LNCAP (cell line): ENCODE measurements at regions not wholly inside any gene's neighbourhood (a gene's known extent, or its start where the extent isn't known, plus 50 kb on each side); places are given as distances from the start of the nearest gene placed in this dataset.

Experiments used
- CTCF ChIP-seq: fragments of 450-650 bp; IDR thresholded peaks from 2 replicates; pipeline ENCODE4 v1.5.1; 2017; ENCODE audit warnings: mild to moderate bottlenecking

- TF ChIP-seq CTCF = no peak
Measured at GRCh38 chr17:33868899-33869298, 386.2 kb upstream of the CCL2 start.

DNA sequence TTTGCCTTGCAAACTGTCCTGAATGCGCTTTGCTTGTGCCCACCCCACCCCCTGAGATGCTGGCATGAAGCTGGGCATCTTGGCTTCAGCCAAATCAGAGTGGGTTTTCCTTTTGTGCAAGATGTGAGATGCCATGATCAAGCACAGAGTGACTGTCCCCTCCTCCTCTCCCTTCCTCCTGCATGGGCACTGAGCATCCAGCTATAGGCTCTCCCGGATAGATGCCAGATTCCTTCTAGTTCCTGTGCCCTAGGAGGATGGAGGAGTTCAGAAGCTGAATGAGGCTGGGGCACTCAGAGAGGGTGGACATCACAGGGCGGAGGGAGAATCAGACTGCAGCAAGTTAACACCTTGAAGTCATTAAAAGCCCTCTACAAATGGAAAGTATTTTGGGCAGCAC lies 384.1 kb upstream of the CCL2 start:
- no peak for TF ChIP-seq CTCF

DNA sequence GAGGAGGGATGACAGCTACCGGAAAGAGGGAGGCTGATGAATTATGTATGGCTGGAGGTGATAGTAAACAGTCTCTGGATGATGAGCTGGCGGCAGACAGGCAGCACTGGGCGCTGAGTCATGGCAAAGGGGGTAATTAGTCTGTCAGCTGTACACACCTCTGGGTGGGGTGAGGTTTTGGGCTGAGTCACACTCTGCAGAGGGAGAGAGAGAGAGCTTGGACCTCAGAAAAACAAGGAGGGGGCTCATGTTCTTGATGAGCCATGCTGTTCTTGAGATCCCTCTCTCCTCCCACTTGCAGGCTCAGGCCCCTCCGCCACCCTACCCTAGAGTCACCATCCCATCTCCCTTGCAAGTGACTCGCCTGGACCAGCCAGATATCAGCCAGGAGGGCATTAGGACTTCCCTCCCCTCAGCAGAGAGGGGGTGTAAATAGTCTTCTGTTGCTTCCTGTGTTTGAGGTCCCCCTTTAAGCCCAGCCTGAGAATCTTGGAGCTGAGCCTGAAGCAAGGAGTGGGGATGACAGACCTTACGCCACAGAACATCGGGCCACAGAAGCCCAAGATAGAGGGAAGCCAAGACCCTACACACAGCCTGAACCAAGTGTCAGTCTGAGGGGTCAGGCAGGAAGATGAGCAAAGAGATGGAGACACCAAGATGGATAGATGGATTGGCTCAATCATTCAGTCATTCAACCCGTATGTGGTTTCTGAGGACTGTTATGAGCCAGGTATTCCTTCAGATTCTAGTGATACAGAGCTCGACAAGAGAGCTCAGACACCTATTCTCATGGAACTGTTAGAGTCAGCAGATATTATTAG lies 383.2 kb upstream of the CCL2 start:
- no peak for TF ChIP-seq CTCF

GRCh38 chr17:33873201-33873617 lies 381.9 kb upstream of the CCL2 start:
- no peak for TF ChIP-seq CTCF

- no peak for TF ChIP-seq CTCF
Measured at GRCh38 chr17:33874617-33875060, 380.4 kb upstream of the CCL2 start.

DNA sequence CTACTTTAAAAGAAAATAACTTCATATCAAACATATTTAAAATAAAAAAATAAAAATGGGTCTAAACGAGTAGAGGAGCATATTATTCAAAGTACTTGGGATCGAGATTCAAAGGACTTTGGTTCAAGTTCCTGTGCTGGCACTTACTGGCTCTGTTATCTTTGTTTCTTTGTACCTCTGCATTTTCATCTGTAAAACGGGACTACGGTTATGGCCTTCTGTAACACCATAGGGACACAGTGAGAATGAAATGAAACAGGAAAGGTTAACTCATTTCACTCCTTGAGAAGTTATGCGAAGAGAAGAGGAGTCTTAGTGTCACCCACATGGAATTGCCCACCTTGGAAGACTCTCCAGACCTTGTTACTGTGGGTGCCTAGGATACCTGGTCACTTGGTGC lies 379.1 kb upstream of the CCL2 start:
- TF ChIP-seq CTCF = no peak

GRCh38 chr17:33888455-33888854 lies 366.6 kb upstream of the CCL2 start:
- no peak for TF ChIP-seq CTCF
